GM10266 (cell line): ENCODE measurements at regions not wholly inside any gene's neighbourhood (a gene's known extent, or its start where the extent isn't known, plus 50 kb on each side); places are given as distances from the start of the nearest gene placed in this dataset.
"Not testable (repeated sequence)": the region's sequence is repeated elsewhere in the genome, so short reads cannot be mapped to it uniquely, and the experiment has no call there.

Experiments
- DNase-seq: peaks from one replicate; pipeline ENCODE4 v3.0.0; 2012; ENCODE audit errors: extremely low spot score
- TF ChIP-seq, protein P1 (sequence below): IDR thresholded peaks from 2 replicates; pipeline ENCODE4 v1.5.1; 2012; ENCODE audit warnings: mild to moderate bottlenecking, low read depth; ENCODE audit not compliant: control insufficient read depth, insufficient read depth; ENCODE audit errors: missing control alignments

DNA sequence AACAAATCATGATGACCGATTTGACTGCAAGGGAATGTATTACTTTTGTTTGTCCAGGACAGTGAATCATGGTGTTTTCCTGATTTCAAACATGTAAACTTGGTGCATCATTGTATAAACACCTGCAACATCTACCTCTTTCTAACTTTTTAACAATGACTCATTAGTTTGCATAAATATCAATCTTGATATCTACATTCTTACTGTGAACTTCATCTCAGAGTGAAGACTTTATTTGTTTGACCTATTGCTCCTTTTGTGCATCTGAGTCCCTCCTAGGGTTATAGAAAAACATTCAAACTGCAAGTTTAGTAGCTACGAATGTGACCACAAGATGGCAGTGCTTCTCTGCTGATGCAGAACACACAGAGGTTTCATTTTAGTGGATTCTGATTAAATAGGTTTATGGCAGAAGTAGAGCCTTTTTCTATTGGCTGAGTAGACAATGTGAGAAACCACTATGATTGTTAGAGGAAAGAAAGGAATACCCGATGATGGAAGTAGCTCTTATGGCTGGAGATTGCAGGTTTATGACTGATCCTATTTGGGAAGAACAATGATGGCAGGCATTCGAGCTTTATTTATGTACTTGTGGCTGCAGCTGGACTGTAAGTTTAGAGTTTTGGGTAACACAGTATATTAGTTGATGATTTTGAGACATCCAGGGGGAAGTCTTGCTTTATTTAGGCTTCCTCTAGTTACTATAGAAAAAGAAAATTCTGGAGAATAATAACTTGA, 244.2 kb upstream of the OR4E1 start:
- peak; percentile 28 for DNase-seq

DNA sequence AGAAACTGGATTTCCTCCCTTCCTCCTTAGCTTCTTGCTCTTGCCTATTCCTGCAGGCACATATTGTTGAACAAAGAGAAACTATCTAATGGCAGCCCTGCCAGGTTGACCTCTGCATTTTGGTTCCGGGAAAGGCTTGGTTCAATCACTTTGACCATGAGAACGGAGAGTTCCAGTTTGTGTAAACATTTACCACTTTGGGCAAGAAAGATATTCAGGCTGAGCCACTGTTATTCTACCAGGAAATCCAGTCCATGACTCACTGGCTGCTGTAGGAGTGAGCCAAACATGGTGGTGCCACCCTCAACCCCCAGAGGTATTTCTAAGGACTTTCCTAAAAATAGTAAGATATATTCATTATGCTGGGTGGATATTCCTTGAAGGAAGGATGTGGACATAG, 242.2 kb upstream of the OR4E1 start:
- TF ChIP-seq, protein P1, sequence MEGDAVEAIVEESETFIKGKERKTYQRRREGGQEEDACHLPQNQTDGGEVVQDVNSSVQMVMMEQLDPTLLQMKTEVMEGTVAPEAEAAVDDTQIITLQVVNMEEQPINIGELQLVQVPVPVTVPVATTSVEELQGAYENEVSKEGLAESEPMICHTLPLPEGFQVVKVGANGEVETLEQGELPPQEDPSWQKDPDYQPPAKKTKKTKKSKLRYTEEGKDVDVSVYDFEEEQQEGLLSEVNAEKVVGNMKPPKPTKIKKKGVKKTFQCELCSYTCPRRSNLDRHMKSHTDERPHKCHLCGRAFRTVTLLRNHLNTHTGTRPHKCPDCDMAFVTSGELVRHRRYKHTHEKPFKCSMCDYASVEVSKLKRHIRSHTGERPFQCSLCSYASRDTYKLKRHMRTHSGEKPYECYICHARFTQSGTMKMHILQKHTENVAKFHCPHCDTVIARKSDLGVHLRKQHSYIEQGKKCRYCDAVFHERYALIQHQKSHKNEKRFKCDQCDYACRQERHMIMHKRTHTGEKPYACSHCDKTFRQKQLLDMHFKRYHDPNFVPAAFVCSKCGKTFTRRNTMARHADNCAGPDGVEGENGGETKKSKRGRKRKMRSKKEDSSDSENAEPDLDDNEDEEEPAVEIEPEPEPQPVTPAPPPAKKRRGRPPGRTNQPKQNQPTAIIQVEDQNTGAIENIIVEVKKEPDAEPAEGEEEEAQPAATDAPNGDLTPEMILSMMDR, result no peak
- DNase-seq, result no peak

More for the DNA sequence above, 244.2 kb upstream of the OR4E1 start:
- TF ChIP-seq, protein P1, result peak; percentile 81

DNA sequence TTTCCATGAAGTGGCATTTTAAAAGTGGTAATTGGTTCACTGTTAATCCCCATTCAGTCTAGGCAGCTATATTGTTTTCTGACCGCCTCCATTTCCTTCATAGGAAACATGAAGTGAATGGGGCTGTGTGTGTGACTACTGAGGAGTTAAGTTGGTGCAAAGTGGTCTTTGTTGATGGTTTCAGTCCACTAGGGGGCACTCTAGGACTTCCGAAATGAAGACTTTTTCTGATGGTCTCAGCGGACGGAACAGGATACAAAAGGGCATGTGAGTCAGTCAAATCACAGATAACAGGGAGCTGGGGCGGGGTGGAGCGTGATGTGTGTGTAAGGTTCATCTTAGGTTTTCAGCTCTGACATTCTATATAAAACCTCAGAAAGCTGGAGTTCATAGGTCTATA, 240.1 kb upstream of the OR4E1 start:
- peak; percentile 21 for DNase-seq
- TF ChIP-seq, protein P1, result peak; percentile 70

DNA sequence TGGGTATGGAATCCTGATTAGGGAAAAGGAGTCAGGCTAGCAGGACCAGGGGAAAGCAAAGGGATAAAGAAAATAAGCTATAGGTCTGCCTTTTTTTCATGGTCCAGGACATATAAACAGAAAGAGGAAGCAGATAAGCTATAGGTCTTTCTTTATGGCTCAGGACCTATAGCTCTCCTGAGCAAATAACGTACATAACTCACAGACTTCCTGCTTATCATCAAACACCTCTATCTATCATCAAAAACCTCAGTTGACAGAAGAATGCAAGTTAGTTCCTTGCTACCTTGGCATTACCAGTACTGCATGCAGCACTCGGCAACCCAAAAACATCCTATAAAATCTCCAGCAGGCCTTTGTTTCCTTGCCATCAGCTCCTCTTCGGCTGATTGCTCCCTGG, 238.7 kb upstream of the OR4E1 start:
- no peak for DNase-seq
- TF ChIP-seq, protein P1, result no peak

DNA sequence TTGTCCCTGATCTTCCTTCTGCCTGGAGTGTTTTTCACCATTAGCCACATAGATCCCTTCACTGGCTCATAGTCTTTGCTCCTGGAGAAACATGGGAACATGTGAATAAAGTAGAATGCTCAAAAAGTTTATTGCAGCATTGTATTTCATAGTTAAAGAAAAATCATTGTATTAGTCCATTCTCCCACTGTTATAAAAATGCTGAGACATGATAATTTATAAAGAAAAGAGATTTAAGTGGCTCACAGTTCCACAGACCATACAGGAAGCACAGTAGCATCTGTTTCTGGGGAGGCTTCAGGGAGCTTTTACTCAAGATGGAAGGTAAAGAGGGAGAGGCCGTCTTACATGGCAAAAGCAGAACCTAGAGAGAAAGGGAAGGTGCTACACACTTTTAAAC, 238.3 kb upstream of the OR4E1 start:
- TF ChIP-seq, protein P1, result no peak
- DNase-seq, result no peak

DNA sequence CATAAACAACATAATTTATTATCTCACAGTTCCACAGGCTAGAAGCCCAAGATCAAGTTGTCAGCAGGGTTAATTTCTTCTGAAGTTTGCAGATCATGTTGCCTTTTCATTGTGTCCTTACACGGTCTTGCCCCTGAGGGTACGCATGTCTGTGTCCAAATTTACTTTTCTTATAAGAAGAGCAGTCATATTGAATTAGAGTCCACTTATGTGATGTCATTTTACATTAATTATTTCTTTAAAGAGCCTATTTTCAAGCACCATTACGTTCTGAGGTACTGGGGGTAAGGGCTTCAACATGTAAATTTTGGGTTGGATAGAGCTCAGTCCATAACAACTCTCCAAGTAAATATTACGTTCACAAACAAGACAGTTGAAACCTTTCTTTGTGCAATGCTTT, 236.6 kb upstream of the OR4E1 start:
- no peak for DNase-seq
- TF ChIP-seq, protein P1, result no peak

DNA sequence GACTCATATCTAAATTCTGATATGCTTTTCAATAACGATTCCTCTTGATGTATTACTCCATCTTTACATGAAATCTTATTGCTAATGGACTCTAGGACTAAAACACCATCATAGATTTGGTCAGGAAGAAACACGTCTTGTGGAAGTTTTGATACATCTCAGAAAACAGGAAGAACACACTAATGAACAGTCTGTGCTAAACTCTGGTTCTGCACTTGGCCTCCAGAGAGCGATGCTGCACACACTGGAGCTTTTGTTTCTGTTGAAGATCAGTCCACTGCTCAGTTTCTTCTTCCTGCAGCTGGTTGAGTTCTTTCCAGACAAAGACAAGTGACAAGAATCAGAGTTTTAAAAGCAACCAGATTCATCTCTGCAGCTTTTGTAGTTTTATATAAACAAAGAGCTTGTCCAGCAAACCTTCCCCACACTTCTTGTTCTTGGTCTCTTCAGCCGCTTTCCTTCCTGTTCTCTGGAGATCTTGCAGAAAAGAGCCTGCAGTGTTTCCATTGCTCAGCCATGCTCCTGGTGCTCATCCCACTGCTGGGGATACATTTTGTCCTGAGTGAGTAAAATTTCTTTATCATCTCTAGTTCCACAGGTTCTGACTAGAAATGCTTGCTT, 229.1 kb upstream of the OR4E1 start:
- TF ChIP-seq, protein P1, result peak; percentile 8
- no peak for DNase-seq

DNA sequence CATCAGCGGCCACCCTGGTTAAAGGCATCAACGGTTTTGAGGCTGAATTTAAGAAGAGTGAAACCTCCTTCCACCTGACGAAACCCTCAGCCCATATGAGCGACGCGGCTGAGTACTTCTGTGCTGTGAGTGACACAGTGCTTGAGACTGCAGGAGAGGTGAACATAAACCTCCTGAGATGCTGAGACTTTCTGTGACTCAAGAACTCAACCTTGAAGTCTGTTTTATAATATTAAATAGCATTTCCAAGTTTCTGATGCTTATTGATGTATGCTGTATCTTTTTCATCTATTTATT, 221.2 kb upstream of the OR4E1 start:
- not testable (repeated sequence) for DNase-seq
